ENCODE measurements at regions not wholly inside any gene's neighbourhood (a gene's known extent, or its start where the extent isn't known, plus 50 kb on each side); places are given as distances from the start of the nearest gene placed in this dataset.
"Not testable (repeated sequence)": the region's sequence is repeated elsewhere in the genome, so short reads cannot be mapped to it uniquely, and the experiment has no call there.

GRCh38 chr6:121698617-121699016, 263.2 kb downstream of the GJA1 start:
- DNase-seq, result no peak

DNA sequence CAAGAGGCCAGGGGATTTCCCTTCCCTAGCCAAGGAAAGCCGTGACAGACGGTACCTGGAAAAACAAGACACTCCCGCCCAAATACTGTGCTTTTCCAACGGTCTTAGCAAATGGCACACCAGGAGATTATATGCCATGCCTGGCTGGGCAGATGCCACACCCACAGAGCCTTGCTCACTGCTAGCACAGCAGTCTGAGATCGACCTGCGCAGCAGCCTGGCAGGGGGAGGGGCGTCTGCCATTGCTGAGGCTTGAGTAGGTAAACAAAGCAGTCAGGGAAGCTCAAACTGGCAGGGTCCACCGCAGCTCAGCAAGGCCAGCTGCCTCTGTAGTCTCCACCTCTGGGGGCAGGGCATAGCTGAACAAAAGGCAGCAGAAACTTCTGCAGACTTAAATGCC, 267.7 kb downstream of the GJA1 start:
- DNase-seq, result peak; percentile 55

DNA sequence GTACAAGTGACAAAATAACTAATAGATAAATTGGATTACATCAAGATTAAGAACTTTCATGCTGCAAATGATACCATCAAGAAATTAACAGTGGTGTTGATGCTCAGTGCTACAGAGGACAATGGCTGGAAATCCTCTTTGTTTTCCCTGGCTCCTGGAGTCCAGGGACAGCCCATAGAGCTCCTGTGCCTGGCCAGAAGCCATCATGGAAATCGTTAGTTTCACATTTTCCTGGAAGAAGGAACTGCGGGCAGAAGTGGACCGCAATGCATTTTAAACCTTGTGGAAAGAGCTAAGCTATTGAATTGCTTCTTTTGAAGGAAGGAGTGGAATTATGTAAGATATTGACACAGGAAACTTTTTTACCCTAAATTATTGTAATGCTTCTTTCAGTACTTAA, 276.0 kb downstream of the GJA1 start:
- no peak for DNase-seq

DNA sequence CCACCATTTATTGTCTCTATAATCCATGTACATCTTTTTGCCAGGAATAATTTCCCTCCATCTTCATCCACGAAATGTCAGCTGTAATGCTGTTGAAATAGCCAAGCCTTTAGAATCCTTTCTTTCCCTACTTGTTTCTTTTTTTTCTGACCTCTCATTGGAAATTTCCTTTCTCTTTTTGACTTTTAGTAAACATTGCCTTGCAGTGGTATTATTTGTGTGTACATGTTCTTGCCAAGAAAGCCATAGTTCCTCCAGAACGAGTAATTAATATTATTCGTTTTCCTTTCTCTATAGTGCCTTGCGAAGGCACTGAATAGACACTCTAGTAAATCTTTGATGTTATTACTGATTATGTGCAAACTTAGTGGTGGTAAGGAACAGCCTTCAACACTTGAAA, 282.2 kb downstream of the GJA1 start:
- DNase-seq, result no peak

GRCh38 chr6:121720867-121721266, 285.4 kb downstream of the GJA1 start:
- DNase-seq, result not testable (repeated sequence)

GRCh38 chr6:121723623-121724022, 288.2 kb downstream of the GJA1 start:
- no peak for DNase-seq

- no peak for DNase-seq
Measured at GRCh38 chr6:121724576-121724975, 289.1 kb downstream of the GJA1 start.

DNA sequence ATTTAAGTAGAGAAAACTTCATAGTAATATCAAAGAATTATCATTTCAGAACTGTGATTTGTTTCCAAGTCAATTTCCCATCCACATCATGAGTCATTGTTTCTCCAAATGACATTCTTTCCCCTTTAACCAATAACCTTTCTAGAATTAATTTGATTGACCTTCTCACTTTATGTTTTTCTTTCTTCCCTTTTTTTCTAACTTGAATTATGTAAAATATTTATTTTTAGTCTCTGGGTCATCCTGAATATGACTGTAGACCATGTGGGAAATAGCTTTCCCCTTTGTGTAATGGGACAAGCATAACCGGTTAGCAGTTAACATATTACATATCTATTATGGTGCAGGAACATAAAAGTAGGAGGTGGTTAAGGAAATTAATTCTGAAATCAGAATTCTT, 291.1 kb downstream of the GJA1 start:
- no peak for DNase-seq

DNA sequence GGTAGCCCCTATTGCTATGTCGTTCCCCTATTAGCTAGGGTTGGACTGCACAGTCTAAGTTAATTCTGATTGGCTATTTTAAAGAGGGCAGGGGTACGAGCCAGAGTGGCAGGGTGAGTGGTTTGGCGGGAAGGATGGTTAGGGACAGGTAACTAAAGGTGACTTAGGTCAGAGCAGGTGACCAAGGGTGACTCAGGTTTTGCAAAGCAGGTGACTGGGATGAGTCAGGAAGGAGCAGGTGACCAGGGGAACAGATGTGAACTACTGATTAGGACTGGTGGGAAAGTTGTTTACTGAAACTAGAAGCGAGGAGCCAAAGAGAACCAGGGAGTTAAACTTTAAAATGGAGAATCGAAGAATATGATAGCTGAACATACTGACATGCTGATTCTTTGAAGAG, 295.2 kb downstream of the GJA1 start:
- peak; percentile 70 for DNase-seq

DNA sequence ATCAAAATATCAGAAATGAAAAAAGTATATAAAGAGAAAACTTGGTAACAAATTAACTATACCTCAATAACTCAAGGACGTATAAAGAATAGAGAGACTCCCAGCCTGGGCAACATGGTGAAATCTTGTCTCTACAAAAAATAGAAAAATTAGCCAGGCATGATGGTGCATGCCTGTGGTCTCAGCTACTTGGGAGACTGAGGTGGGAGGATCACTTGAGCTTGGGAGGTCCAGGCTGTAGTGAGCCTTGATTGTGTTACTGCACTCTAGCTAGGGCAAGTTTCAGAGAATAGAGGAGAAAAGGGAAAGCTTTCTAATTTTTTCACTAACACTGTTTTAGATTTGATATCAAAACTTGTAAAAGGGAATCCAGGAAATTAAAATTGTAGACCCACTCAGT, 295.9 kb downstream of the GJA1 start:
- DNase-seq, result no peak

- DNase-seq, result no peak
Measured at GRCh38 chr6:121732641-121733040, 297.2 kb downstream of the GJA1 start.

GRCh38 chr6:121733234-121733633, 297.8 kb downstream of the GJA1 start:
- no peak for DNase-seq

- not testable (repeated sequence) for DNase-seq
Measured at GRCh38 chr6:121740188-121740587, 304.7 kb downstream of the GJA1 start.

- DNase-seq, result no peak
Measured at GRCh38 chr6:121743691-121744090, 308.2 kb downstream of the GJA1 start.

DNA sequence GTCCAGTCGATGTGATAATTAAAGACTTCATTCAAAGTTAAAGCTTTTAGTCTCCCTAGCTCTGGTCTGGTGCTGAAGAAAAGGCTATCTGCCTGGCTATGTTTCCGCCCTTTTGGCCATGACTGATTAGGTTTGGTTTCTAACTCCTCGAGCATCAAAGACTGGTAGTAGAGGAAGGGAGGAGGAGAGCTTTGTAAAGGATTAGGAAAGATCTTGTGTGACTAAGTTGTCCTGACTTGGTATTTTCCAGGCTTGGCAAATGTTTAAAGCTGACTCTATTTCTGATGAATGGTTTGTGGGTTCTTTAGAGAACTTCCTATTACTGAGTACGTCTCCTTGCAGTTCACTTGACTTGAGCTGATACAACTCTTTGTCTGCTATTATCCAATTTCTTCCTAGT, 312.9 kb downstream of the GJA1 start:
- DNase-seq, result no peak

GRCh38 chr6:121748850-121749249, 313.4 kb downstream of the GJA1 start:
- DNase-seq, result no peak

DNA sequence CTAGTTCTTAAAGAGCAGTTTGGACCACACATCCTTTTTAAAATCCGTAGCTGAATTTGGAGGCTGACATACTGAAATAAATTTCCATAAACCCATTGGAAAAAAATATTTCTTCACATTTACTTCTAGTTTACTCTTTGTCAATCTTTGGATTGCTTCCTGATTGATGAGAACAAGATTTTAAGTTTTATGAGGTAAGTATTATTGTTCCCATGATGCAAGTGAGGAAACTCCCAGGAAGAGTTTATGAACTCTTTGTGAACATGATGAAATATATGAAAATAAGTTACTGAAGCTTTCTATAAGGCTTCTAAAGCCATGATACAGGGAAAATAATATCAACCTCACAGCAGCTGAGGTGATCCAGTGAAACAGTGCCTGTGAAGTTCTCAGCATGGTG, 320.0 kb downstream of the GJA1 start:
- DNase-seq, result no peak

- DNase-seq, result no peak
Measured at GRCh38 chr6:121756666-121757065, 321.2 kb downstream of the GJA1 start.

- no peak for DNase-seq
Measured at GRCh38 chr6:121759370-121759769, 323.9 kb downstream of the GJA1 start.

- no peak for DNase-seq
Measured at GRCh38 chr6:121760191-121760590, 324.7 kb downstream of the GJA1 start.

- DNase-seq, result no peak
Measured at GRCh38 chr6:121760745-121761144, 325.3 kb downstream of the GJA1 start.

- no peak for DNase-seq
Measured at GRCh38 chr6:121764493-121764892, 329.0 kb downstream of the GJA1 start.

GRCh38 chr6:121765060-121765459, 329.6 kb downstream of the GJA1 start:
- DNase-seq, result no peak

DNA sequence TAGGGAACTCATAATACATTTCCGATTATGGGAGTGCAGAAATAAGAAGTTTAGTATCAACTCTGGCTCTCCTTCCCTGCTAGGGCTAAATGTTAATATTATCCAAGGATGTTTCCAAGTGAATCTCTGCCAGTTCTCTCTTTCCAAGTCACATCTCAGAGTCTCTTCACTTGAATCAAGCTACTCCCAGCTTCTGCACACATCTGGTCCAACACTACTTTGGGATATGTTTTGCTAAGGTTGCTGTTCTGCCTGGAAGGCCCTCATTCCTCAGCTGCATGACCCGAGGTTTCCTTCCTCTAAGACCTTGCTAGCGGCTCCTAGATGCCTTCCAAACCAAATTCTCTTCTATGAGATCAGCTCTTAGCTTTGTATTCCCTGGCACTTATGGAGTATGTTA, 331.8 kb downstream of the GJA1 start:
- no peak for DNase-seq

DNA sequence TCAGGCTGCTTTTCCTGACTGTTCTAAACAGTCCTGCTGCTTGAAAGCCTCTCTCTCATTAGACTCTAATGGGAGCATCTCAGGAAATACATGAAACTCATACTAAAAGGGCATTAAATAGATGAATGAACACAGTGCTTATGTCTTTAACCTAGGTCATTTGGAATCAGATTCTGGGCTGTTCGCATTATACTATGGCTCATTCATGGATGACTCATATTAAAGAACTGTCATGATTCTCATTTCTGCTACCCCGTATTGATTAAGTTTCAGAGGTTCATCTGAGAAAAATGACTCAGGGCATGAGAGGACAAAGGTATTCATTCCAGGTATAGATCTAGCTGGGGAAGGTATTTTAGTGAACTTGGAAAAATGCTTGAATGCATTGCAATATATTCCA, 335.5 kb downstream of the GJA1 start:
- DNase-seq, result no peak
